Stomach (tissue), 8 donors: ENCODE measurements at regions not wholly inside any gene's neighbourhood (a gene's known extent, or its start where the extent isn't known, plus 50 kb on each side); places are given as distances from the start of the nearest gene placed in this dataset.
"Not testable (repeated sequence)": the region's sequence is repeated elsewhere in the genome, so short reads cannot be mapped to it uniquely, and the experiment has no call there.

Experiments
- DNase-seq, 2 donors: peaks; one replicate each; pipeline versions ENCODE4 v3.0.0 to v3.0.0-alpha.2; 2013 to 2019
- H3K27ac ChIP-seq, 5 donors: fragments of 200-600 bp in 4 of 5; sonication (generic) in 4 of 5; one replicate each; pipeline ENCODE4 v1.5.1; 2013 to 2019; ENCODE audit warnings: mild to moderate bottlenecking in 1 of 5, moderate library complexity in 1 of 5
- H3K27me3 ChIP-seq, 3 donors: fragments of 200-600 bp; sonication (generic); one replicate each; pipeline ENCODE4 v1.5.1; 2017 to 2019; ENCODE audit warnings: mixed run types in 1 of 3
- H3K36me3 ChIP-seq, 4 donors: fragments of 200-600 bp; sonication (generic); 1 replicate in 3 of 4; 2 replicates in 1 of 4; pipeline ENCODE4 v1.5.1; 2016 to 2019
- H3K4me1 ChIP-seq, 4 donors: fragments of 200-600 bp; sonication (generic); one replicate each; pipeline ENCODE4 v1.5.1; 2016 to 2019
- H3K4me3 ChIP-seq, 4 donors: fragments of 200-600 bp; sonication (generic) in 3 of 4; one replicate each; pipeline ENCODE4 v1.5.1; 2016 to 2019; ENCODE audit warnings: mild to moderate bottlenecking in 1 of 4
- H3K9me3 ChIP-seq, 4 donors: fragments of 200-600 bp; sonication (generic); one replicate each; pipeline ENCODE4 v1.5.1; 2016 to 2019
- EP300 ChIP-seq: sonication (generic); formaldehyde crosslinking; IDR thresholded peaks from one replicate; pipeline ENCODE4 v1.6.1; 2017; ENCODE audit warnings: antibody characterized with exemption
- POLR2A ChIP-seq, 4 donors: fragments of 450-650 bp; IDR thresholded peaks; one replicate each; pipeline ENCODE4 v1.6.1; 2016; ENCODE audit warnings: antibody characterized with exemption in 4 of 4, control low read depth in 2 of 4, mild to moderate bottlenecking in 1 of 4, moderate library complexity in 1 of 4
- POLR2AphosphoS5 ChIP-seq, 3 donors: sonication (generic); formaldehyde crosslinking; IDR thresholded peaks; one replicate each; pipeline ENCODE4 v1.6.1; 2016; ENCODE audit warnings: antibody characterized with exemption in 3 of 3
- WGBS, 5 donors: extraction: QIAGEN DNeasy Blood & Tissue Kit in 3 of 5; methylation state at CpG; one replicate each; pipeline versions ENCODE4 v1.1.5 to v1.1.7; 2013 to 2018; 5-methylcytosine and 5-hydroxymethylcytosine counted together
- intact Hi-C: fragments of 100-400 bp; cut with DNase I; formaldehyde crosslinking; loops from one replicate; pipeline ENCODE4 v1.15.1; 2023; ENCODE audit warnings: low total_unique reads
- TF ChIP-seq, protein P1 (sequence below), 7 experiments: fragments of 450-650 bp in 4 of 7; fragments of 200-600 bp in 3 of 7; sonication (generic) in 3 of 7; IDR thresholded peaks; one replicate each; pipeline ENCODE4 v1.5.1; 2016 to 2019; ENCODE audit warnings: antibody characterized with exemption in 7 of 7, control low read depth in 2 of 7, mild to moderate bottlenecking in 1 of 7
- donor health status: healthy with polysubstance abuse.
- donor health status: Bipolar disorder and iron deficiency.
- donor health status: healthy.

DNA sequence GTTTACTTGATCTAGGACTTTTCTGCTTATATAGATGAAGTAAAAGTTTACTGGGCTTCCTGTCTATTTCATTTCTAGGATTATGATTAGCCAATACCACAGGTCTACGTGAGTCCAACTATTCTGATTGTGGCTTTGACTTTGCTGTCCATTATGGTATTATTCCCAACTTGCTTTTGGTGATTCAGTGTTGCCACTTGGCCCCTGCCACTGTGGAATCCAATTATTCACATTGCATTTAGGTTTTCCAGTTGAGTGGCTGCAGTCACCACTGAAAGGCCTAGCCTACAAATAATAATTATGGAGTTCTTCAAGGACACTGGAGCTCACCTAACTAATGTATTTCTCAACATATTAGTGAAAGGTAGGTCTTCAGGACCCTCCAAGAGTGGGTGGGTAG is 574.3 kb upstream of the USP24 start:
- intact Hi-C loops, result no loop called here
- 78 to 92% (median 88%) methylated on average over 1 of the region's 1 CpG for WGBS, 5 donors
- no peak overlapping the region for H3K4me3 ChIP-seq
- H3K27me3 ChIP-seq, result no peaks in the 10 kb centered on the region
- no peak for DNase-seq
- no peaks in the 10 kb centered on the region for H3K4me1 ChIP-seq
- no peak overlapping the region for H3K27ac ChIP-seq
- TF ChIP-seq POLR2AphosphoS5 (IDR thresholded peaks at IDR 0.05) (no peak), POLR2A (IDR thresholded peaks at IDR 0.05) (no peak), EP300 (no peak)
- TF ChIP-seq, protein P1, sequence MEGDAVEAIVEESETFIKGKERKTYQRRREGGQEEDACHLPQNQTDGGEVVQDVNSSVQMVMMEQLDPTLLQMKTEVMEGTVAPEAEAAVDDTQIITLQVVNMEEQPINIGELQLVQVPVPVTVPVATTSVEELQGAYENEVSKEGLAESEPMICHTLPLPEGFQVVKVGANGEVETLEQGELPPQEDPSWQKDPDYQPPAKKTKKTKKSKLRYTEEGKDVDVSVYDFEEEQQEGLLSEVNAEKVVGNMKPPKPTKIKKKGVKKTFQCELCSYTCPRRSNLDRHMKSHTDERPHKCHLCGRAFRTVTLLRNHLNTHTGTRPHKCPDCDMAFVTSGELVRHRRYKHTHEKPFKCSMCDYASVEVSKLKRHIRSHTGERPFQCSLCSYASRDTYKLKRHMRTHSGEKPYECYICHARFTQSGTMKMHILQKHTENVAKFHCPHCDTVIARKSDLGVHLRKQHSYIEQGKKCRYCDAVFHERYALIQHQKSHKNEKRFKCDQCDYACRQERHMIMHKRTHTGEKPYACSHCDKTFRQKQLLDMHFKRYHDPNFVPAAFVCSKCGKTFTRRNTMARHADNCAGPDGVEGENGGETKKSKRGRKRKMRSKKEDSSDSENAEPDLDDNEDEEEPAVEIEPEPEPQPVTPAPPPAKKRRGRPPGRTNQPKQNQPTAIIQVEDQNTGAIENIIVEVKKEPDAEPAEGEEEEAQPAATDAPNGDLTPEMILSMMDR (IDR thresholded peaks at IDR 0.05), result no peak
- H3K36me3 ChIP-seq, result no peaks in the 10 kb centered on the region
- H3K9me3 ChIP-seq, result peaks cover 0 to 5% (median 0%) of the 10 kb centered on the region in 4 donors

DNA sequence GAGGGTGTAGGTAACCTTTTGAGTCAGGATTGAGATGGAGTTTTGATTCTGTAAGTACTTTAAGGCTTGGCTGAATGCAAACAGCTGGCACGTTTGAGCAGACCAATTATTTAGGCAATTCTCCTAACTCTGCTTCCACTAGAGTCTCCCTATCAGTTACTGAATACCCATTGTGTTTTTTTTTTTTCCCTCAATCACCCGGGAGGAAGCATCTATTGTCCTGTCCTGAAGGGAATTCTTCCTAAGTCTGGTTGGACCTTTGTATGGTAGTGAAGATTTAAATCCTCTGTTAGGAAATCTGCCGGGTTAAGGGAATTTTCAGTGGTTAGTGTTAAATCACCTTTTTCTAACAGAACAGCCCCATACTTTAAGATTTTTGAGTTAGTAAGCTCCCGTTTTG is 571.2 kb upstream of the USP24 start:
- no peak for DNase-seq
- H3K27ac ChIP-seq, result no peak overlapping the region
- no peaks in the 10 kb centered on the region for H3K4me1 ChIP-seq
- TF ChIP-seq EP300, result no peak
- TF ChIP-seq POLR2AphosphoS5 (IDR thresholded peaks at IDR 0.05), result no peak
- no peak for TF ChIP-seq POLR2A (IDR thresholded peaks at IDR 0.05)
- TF ChIP-seq, protein P1 (IDR thresholded peaks at IDR 0.05), result no peak
- WGBS, 5 donors, result 42 to 55% (median 45%) methylated on average over 4 of the region's 4 CpGs
- H3K4me3 ChIP-seq, result no peak overlapping the region
- H3K9me3 ChIP-seq, result peaks cover 0 to 5% (median 0%) of the 10 kb centered on the region in 4 donors
- H3K36me3 ChIP-seq, result no peaks in the 10 kb centered on the region
- no peaks in the 10 kb centered on the region for H3K27me3 ChIP-seq
- intact Hi-C loops, result no loop called here

DNA sequence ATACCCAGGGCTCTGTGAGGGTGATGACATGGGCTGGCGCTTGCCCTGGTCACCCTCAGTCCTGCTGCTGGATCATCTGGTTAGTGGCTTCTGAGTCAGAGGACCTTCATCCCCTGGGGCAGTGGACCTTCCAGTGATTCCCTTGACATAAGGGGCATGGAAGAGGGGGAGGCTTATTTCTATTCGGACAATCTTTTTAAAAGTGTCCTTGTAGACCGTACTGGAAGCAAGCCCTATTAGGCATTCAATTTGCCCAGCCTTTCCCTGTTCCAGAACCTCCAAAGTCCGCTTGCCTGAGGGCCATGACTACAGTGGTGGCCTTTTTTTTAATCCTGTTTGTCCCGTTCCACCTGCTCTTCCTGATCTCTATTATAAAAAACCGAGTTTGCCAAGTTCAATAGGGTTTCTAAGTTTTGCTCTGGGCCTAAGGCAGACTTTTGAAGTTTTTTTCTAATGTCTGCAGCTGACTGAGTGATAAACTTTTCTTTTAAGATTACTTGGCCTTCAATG is 569.8 kb upstream of the USP24 start:
- H3K27me3 ChIP-seq, intact Hi-C loops: not testable (repeated sequence)
- 46 to 81% (median 65%) methylated on average over 5 to 6 of the region's 6 CpGs for whole genome bisulfite sequencing, 5 donors

DNA sequence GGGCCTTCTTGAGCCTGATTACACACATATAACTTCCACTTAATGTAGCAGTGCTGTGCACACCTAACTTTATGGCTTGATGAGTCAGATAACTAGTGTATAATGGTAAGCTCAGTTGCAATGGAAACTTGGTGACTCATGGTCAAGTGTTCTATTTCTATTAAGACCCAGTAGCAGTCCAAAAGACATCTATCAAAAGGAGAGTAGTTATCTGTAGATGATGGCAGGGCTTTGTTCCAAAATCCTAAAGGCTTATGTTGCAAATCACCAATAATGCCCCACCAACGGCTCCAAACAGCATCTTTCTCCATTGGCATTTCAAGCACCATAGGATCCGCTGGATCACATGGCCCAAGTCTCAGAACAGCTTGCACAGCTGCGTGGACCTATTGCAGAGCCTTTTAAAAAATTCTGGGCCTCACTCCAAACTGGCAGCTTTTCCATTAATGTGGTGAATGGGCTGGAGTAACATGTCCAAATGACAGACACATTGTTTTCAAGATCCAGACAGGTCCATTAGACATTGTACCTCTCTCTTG is 566.8 kb upstream of the USP24 start:
- Histone ChIP-seq H3K36me3 (no peaks in the 10 kb centered on the region), H3K4me3 (no peak overlapping the region), H3K27me3 (no peaks in the 10 kb centered on the region), H3K27ac (no peak overlapping the region), H3K4me1 (no peaks in the 10 kb centered on the region), H3K9me3 (no peaks in the 10 kb centered on the region)
- no peak for TF ChIP-seq EP300
- peak in 1 of 3 donors; percentile 15 for TF ChIP-seq POLR2AphosphoS5 (IDR thresholded peaks at IDR 0.05)
- WGBS, 5 donors, result 58 to 74% (median 65%) methylated on average over 3 of the region's 3 CpGs
- DNase-seq, result peak in 1 of 2 donors; percentile 15
- intact Hi-C loops, result no loop called here

More for the DNA sequence above, 569.8 kb upstream of the USP24 start:
- not testable (repeated sequence) for H3K27ac ChIP-seq, H3K4me1 ChIP-seq, H3K9me3 ChIP-seq, H3K36me3 ChIP-seq, DNase-seq, H3K4me3 ChIP-seq

DNA sequence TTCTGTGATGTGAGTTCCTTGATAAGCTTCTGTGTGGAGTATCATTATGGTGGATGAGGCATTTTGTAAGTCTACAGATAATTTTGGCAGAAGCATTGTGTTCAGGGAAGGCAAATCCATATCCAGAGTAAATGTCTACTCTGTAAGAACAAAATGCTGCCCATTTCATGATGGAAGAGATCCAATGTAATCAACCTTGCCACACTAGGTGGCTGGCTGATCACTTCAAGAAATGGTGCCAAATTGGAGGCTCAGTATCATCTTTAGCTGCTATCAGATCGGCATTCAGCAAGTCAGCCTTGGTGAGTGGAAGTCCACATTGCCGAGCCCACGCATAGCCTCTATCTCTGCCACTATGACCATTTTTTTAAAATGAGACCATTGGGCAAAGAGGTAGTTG is 565.8 kb upstream of the USP24 start:
- TF ChIP-seq POLR2A (IDR thresholded peaks at IDR 0.05) (no peak), POLR2AphosphoS5 (IDR thresholded peaks at IDR 0.05) (no peak), EP300 (no peak)
- TF ChIP-seq, protein P1 (IDR thresholded peaks at IDR 0.05), result no peak
- Histone ChIP-seq H3K9me3 (no peaks in the 10 kb centered on the region), H3K27ac (no peak overlapping the region), H3K27me3 (no peaks in the 10 kb centered on the region), H3K36me3 (no peaks in the 10 kb centered on the region), H3K4me3 (no peak overlapping the region), H3K4me1 (no peaks in the 10 kb centered on the region)
- DNase-seq, result no peak
- 94 to 98% (median 96%) methylated on average over 3 of the region's 3 CpGs for WGBS, 5 donors
- intact Hi-C loops, result no loop called here
